Gastroesophageal sphincter (tissue), 4 donors: ENCODE measurements at regions not wholly inside any gene's neighbourhood (a gene's known extent, or its start where the extent isn't known, plus 50 kb on each side); places are given as distances from the start of the nearest gene placed in this dataset.

ENCODE experiments used
- ATAC-seq: fragments of 150-250 bp; one replicate; pipeline ENCODE4 v1.9.1; 2016; ENCODE audit warnings: mild to moderate bottlenecking, moderate library complexity
- H3K27ac ChIP-seq, 4 donors: fragments of 200-600 bp; sonication (generic) in 3 of 4; 1 replicate in 3 of 4; 2 replicates in 1 of 4; pipeline ENCODE4 v1.5.1; 2016 to 2019
- H3K27me3 ChIP-seq: fragments of 200-600 bp; sonication (generic); one replicate; pipeline ENCODE4 v1.5.1; 2019
- H3K36me3 ChIP-seq, 2 donors: fragments of 200-600 bp; sonication (generic); one replicate each; pipeline ENCODE4 v1.5.1; 2019; ENCODE audit warnings: control low read depth in 1 of 2
- H3K4me1 ChIP-seq, 3 donors: fragments of 200-600 bp; sonication (generic); 1 replicate in 2 of 3; 2 replicates in 1 of 3; pipeline ENCODE4 v1.5.1; 2016 to 2019; ENCODE audit warnings: control low read depth in 2 of 3
- H3K4me3 ChIP-seq, 2 donors: fragments of 200-600 bp; sonication (generic); one replicate each; pipeline ENCODE4 v1.5.1; 2019; ENCODE audit warnings: mild to moderate bottlenecking in 1 of 2, moderate library complexity in 1 of 2
- H3K9me3 ChIP-seq, 3 donors: fragments of 200-600 bp; sonication (generic); one replicate each; pipeline ENCODE4 v1.5.1; 2017 to 2019; ENCODE audit warnings: control low read depth in 2 of 3
- CTCF ChIP-seq, 4 experiments: fragments of 200-600 bp in 2 of 4; fragments of 450-650 bp in 2 of 4; sonication (generic) in 1 of 4; IDR thresholded peaks; one replicate each; pipeline ENCODE4 v1.5.1; 2017 to 2019; ENCODE audit warnings: antibody characterized with exemption in 4 of 4, mild to moderate bottlenecking in 2 of 4, moderate library complexity in 2 of 4
- EP300 ChIP-seq: sonication (generic); formaldehyde crosslinking; IDR thresholded peaks from one replicate; pipeline ENCODE4 v1.6.1; 2017; ENCODE audit warnings: antibody characterized with exemption, mild to moderate bottlenecking
- POLR2A ChIP-seq, 2 donors: fragments of 450-650 bp; IDR thresholded peaks; one replicate each; pipeline ENCODE4 v1.6.1; 2017; ENCODE audit warnings: antibody characterized with exemption in 2 of 2, mild to moderate bottlenecking in 2 of 2, moderate library complexity in 1 of 2
- POLR2AphosphoS5 ChIP-seq: sonication (generic); formaldehyde crosslinking; IDR thresholded peaks from one replicate; pipeline ENCODE4 v1.6.1; 2017; ENCODE audit warnings: antibody characterized with exemption
- WGBS, 2 donors: methylation state at CpG; one replicate each; pipeline ENCODE4 v1.1.5; 2018; ENCODE audit warnings: low coverage in 1 of 2; 5-methylcytosine and 5-hydroxymethylcytosine counted together

GRCh38 chr11:28922386-28922981 is 814.3 kb downstream of the METTL15 start:
- Histone ChIP-seq H3K4me3 (no peak overlapping the region), H3K36me3 (no peaks in the 10 kb centered on the region), H3K27me3 (no peaks in the 10 kb centered on the region), H3K27ac (no peak overlapping the region), H3K4me1 (no peaks in the 10 kb centered on the region), H3K9me3 (no peaks in the 10 kb centered on the region)
- WGBS, 2 donors = 15 to 33% methylated on average over 2 of the region's 2 CpGs
- no peak for ATAC-seq
- no peak for TF ChIP-seq POLR2AphosphoS5
- TF ChIP-seq CTCF (IDR thresholded peaks at IDR 0.05) = no peak
- no peak for TF ChIP-seq EP300
- TF ChIP-seq POLR2A (IDR thresholded peaks at IDR 0.05) = no peak

- no peak for TF ChIP-seq POLR2AphosphoS5
- no peak for TF ChIP-seq EP300
- TF ChIP-seq CTCF (IDR thresholded peaks at IDR 0.05) = no peak
- no peak for TF ChIP-seq POLR2A (IDR thresholded peaks at IDR 0.05)
- Histone ChIP-seq H3K27ac (no peak overlapping the region), H3K36me3 (no peaks in the 10 kb centered on the region), H3K4me1 (no peaks in the 10 kb centered on the region), H3K4me3 (no peak overlapping the region), H3K27me3 (no peaks in the 10 kb centered on the region), H3K9me3 (no peaks in the 10 kb centered on the region)
- WGBS, 2 donors = 86 to 91% methylated on average over 4 of the region's 5 CpGs
- no peak for ATAC-seq
Observed at GRCh38 chr11:28919194-28919593, 811.0 kb downstream of the METTL15 start.

GRCh38 chr11:28913883-28914282 is 805.7 kb downstream of the METTL15 start:
- TF ChIP-seq POLR2AphosphoS5 = no peak
- no peak for TF ChIP-seq POLR2A (IDR thresholded peaks at IDR 0.05)
- no peak for TF ChIP-seq EP300
- no peak for TF ChIP-seq CTCF (IDR thresholded peaks at IDR 0.05)

GRCh38 chr11:28911829-28912228 is 803.6 kb downstream of the METTL15 start:
- Histone ChIP-seq H3K27ac (no peak overlapping the region), H3K36me3 (no peaks in the 10 kb centered on the region), H3K9me3 (no peaks in the 10 kb centered on the region), H3K4me3 (no peak overlapping the region), H3K4me1 (no peaks in the 10 kb centered on the region), H3K27me3 (no peaks in the 10 kb centered on the region)
- TF ChIP-seq POLR2AphosphoS5 (no peak), CTCF (IDR thresholded peaks at IDR 0.05) (no peak), EP300 (no peak), POLR2A (IDR thresholded peaks at IDR 0.05) (no peak)
- ATAC-seq = no peak
- WGBS, 2 donors = 50 to 71% methylated on average over 1 of the region's 1 CpG

More at GRCh38 chr11:28913883-28914282, 805.7 kb downstream of the METTL15 start:
- Histone ChIP-seq H3K9me3 (no peaks in the 10 kb centered on the region), H3K4me3 (no peak overlapping the region), H3K36me3 (no peaks in the 10 kb centered on the region), H3K27me3 (no peaks in the 10 kb centered on the region), H3K27ac (no peak overlapping the region), H3K4me1 (no peaks in the 10 kb centered on the region)
- ATAC-seq = no peak

GRCh38 chr11:28910926-28911325 is 802.7 kb downstream of the METTL15 start:
- TF ChIP-seq POLR2A (IDR thresholded peaks at IDR 0.05) (no peak), POLR2AphosphoS5 (no peak), EP300 (no peak), CTCF (IDR thresholded peaks at IDR 0.05) (no peak)
- no peak for ATAC-seq
- Histone ChIP-seq H3K4me3 (no peak overlapping the region), H3K27ac (no peak overlapping the region), H3K4me1 (no peaks in the 10 kb centered on the region), H3K9me3 (no peaks in the 10 kb centered on the region), H3K36me3 (no peaks in the 10 kb centered on the region), H3K27me3 (no peaks in the 10 kb centered on the region)
- WGBS, 2 donors = 66 to 89% methylated on average over 2 of the region's 2 CpGs
